Hematopoietic multipotent progenitor cell treated with erythropoietin and hydrocortisone succinate and interleukin-3 and kit ligand, for 15 days (in vitro differentiated cells): ENCODE measurements at regions not wholly inside any gene's neighbourhood (a gene's known extent, or its start where the extent isn't known, plus 50 kb on each side); places are given as distances from the start of the nearest gene placed in this dataset.

Experiments
- DNase-seq: peaks from one replicate; pipeline ENCODE4 v3.0.0-alpha.2; 2015; ENCODE audit warnings: low spot score

DNA sequence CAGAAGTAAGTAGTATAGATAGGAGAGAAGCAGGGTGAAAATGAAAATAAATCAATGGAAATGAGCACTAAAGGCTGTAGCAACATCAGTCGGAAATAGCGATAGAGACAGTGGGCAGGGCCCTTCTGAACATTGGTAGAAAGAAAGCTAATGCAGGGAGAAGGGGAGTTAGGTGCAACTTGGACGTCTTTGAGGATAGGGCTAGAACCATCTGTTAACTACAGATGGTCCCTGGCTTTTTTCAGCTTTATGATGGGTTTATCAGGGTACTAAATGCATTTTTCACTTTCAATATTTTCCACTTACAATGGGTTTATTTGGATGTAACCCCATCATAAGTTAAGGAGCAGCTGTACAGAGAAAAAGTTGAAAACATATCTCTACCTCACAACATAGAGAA lies 72.8 kb upstream of the CNR1 start:
- DNase-seq, result no peak

DNA sequence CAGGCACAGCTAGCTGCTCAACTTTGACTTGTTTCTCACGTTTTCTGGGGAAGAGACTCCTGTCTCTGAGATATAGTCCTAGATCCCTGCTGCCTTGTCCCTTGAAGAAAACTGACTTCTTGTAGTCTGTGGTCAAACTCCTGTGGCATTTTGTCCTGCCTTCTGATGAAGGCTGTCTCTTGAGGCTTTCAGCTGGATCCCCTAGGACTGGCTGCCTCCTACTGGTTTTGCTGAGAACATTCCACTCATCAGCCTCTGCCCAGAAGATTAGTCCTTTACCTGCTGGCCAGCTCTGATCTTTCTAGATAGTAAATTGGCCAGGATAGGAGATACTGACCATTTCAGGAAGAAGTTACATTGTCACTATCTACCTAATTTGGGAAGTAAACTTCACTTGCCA lies 71.9 kb upstream of the CNR1 start:
- no peak for DNase-seq

DNA sequence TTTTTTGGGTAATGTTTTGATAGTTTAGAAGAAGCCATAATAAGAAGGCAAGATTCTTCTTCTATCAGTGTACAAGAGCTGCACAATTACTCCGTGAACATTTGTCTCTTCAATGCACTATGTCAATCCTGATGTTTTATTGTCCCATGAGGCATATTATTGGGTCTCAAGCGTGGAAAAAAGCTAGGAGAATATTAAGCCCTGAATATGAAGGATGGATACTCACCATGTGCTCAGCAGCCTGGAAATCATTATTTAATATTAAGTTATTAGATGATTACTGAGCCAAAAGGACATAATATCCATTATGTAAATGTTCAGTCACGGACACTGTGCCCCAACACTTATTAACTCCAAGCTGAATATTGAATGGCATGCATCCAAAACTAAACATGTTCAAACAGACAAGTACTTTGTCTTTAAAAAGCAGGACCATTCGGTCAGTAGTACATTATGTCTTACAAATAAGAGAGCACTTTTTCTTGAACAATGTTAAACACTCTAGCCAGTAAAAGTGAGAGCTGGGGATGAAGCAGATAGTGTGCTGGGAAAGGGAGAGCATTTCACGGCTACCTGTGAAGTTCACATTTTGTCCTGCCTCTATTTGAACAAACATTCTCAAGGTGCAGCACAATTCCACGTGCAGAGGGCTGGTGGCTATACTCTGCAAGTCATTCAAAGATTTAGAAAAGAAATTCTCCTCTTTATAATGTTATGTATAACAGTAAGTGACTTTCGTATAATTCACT lies 70.6 kb upstream of the CNR1 start:
- no peak for DNase-seq

DNA sequence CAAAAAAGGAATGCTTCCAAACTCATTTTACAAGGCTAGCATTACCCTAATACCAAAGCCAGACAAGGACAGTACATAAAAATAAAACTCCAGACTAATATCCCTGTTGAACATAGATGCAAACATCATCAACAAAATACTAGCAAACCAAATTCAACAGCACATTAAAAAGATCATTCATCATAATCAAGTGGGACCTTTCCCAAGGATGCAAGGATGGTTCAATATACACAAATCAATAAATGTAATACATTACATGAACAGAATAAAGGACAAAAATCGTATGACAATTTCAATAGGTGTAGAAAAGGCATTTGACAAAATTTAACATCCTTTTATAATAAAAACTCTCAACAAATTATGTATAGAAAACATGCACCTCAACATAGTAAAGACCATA lies 66.6 kb upstream of the CNR1 start:
- DNase-seq, result no peak

DNA sequence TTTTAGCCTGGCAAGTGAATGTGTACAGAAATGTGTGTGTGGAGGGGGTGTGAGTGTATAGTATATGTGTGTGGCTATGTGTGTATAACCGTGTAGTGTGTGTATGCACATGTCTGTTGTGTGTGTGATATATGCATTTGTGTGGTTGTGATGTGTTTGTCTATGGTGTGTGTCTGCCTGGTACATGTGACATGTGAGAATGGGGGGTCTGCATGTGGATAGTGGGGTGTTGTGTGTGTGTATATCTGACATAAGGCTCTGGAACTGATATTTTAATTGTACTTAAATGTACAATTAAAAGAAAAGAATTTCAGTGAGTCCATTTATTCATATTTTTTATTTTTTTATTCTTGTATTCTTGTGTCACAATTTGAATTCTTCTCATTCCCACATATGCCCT lies 57.2 kb upstream of the CNR1 start:
- DNase-seq, result no peak

DNA sequence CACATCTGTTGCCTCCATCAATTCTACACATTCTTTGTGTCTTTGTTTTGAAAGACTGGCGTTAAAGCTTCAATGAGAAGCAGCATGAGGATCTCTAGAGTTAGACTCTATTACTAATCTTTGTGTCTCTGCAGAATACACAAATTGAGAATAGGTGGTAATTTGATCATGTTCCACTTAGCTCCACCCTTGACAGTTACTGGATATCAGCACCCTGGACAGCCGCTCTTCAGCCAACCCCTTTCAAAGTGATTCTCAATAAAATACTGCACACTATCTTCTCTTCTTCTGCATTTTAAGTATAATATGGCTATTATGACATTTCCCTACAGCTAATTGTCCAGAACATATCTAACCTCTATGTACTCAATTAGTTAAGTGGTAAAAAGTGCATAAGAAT lies 54.3 kb upstream of the CNR1 start:
- DNase-seq, result no peak

DNA sequence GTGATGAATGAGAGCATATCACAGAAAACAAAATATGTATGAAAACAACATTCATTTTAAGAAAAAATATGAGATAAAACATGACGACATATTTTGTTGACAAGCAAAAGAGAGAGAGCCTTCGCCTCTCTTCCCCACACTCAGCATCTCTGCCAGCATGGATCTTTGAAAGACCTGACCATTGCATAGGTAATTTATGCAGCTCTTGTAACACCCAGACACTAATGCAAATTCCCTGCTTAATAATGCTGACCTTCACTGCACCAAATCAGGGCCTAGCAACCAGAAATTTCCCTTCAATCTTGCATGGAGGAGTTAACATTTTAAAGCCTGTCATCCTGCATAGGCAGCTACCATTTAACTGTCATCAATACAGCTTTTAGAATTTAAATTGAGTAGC lies 50.0 kb upstream of the CNR1 start:
- DNase-seq, result no peak
